Right lobe of liver (tissue), 4 donors: ENCODE measurements at regions not wholly inside any gene's neighbourhood (a gene's known extent, or its start where the extent isn't known, plus 50 kb on each side); places are given as distances from the start of the nearest gene placed in this dataset.

Experiments used
- CTCF ChIP-seq, 4 donors: fragments of 200-600 bp in 3 of 4; fragments of 450-650 bp in 1 of 4; IDR thresholded peaks; one replicate each; pipeline versions ENCODE4 v1.5.1 to v1.8.0; 2016 to 2022; ENCODE audit warnings: antibody characterized with exemption in 4 of 4, mild to moderate bottlenecking in 2 of 4
- POLR2A ChIP-seq: fragments of 450-650 bp; IDR thresholded peaks from one replicate; pipeline ENCODE4 v1.6.1; 2017; ENCODE audit warnings: antibody characterized with exemption, mild to moderate bottlenecking
- donor health status: DM: no; HTN: no; CAD: no.
- donor health status: DM: no; HTN: no; CAD: no.
- donor health status: DM: no; HTN: yes; CAD: no.

- TF ChIP-seq CTCF (IDR thresholded peaks at IDR 0.05): no peak
- no peak for TF ChIP-seq POLR2A
Observed at GRCh38 chr5:69000216-69000919, 93.4 kb upstream of the SLC30A5 start.
